HG02852 (cell line): ENCODE measurements at regions not wholly inside any gene's neighbourhood (a gene's known extent, or its start where the extent isn't known, plus 50 kb on each side); places are given as distances from the start of the nearest gene placed in this dataset.
A peak's percentile ranks its signal among the peaks of the same experiment; 100 is the strongest.

Experiments
- ATAC-seq: cut with Tn5 transposase; IDR thresholded peaks from one replicate; pipeline ENCODE4 v1.9.1; 2021; ENCODE audit warnings: mild to moderate bottlenecking, moderate library complexity; ENCODE audit not compliant: unreplicated experiment

- ATAC-seq = no peak
Measured at GRCh38 chr11:109795234-109795633, 298.0 kb upstream of the ZC3H12C start.

GRCh38 chr11:109796253-109796652 lies 296.9 kb upstream of the ZC3H12C start:
- no peak for ATAC-seq

GRCh38 chr11:109798521-109798920 lies 294.7 kb upstream of the ZC3H12C start:
- no peak for ATAC-seq

DNA sequence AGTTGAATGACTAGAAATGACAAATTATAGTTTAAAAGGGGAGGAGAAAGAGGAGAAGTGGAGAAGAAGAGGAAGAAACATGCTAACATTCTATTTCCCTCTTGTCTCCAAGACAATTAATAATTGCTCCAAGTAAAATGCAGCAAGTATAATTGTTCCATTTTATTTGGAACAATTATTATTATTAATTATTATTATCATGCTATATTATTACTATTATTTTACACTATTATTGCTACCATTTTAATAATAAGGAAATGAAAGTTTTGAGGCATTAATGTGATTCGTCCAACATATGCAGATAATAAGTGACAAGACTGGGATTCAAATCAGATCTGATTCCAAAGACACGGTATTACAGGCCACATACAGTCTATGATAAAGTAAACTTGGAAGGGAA lies 293.6 kb upstream of the ZC3H12C start:
- no peak for ATAC-seq

DNA sequence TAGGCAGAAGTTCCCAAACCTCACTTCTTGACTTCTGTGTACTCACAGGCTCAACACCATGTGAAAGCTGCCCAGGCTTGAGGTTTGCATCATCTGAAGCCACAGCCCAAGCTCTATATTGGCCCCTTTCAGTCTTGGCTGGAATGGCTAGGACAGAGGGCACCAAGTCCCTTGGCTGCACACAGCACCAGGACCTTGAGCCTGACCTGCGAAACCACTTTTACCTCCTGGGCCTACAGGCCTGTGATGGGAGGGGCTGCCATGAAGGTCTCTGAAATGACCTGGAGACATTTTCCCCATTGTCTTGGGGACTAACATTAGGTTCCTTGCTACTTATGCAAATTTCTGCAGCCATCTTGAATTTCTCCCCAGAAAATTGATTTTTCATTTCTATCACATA lies 288.3 kb upstream of the ZC3H12C start:
- ATAC-seq = no peak

- no peak for ATAC-seq
Measured at GRCh38 chr11:109806205-109806604, 287.0 kb upstream of the ZC3H12C start.

DNA sequence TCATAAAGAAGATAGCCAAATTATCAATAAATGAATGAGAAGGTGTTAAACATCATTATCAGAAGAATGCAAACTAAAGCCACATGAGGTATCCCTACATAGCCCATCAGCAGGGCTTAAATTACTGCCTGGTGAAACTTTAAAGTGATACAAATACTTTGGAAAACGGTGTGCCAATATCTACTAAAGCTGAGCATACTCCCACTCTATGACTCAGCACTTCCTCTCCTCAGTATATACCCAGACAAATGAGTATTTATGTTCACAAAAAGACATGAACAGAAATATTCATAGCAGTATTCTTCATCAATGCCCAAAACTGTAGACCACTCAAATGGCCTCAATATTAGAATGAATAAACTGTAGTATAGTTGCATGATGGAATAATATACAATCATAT lies 284.6 kb upstream of the ZC3H12C start:
- ATAC-seq = no peak

DNA sequence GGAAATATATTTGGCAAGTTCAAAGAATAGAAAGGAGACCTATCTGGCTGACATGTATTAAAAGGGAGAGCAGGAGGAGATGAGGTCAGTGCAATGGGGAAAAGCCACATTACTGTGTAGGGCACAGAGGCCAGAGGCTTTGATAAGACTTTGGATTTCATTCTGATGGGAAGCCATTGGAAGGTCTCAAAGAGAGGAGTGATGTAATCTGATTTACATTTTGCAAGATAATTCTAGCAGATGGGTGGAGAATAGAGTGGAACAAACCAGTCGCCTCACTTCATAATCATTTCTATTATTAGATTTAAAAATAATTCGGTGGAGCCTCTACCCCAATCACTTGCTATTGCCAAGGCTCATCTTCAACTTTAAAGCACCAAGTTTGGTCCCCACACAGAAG lies 278.4 kb upstream of the ZC3H12C start:
- no peak for ATAC-seq

DNA sequence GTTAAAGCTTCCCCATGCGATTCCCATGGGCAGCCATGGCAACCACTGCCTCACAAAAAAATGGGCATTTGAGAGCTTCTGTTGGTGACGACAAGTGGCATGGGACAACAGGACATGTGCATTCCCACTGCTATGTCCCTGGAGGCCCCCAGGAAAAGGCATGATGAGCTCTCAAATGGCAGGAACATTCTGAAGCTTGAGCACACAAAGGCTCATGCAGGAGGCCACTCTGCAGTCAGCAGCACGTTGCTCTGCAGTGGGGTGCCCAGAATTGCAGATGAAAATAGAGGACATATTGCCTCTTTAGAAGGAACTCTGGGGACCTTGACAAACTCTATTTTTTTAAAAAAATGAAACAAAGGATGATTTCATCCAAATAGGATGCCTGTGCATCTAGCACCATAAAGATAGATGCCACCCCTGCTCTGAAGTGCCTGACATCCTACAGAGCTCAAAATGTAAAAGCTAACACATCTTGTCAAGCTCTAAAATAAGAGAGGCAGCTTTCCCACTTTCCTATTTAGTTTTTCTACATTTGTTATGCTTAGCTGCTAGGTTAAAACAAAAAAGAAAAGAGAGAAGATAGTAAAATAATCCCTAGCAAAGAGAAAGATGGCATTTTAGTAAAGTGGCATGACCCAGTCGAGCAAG lies 277.6 kb upstream of the ZC3H12C start:
- ATAC-seq = no peak

DNA sequence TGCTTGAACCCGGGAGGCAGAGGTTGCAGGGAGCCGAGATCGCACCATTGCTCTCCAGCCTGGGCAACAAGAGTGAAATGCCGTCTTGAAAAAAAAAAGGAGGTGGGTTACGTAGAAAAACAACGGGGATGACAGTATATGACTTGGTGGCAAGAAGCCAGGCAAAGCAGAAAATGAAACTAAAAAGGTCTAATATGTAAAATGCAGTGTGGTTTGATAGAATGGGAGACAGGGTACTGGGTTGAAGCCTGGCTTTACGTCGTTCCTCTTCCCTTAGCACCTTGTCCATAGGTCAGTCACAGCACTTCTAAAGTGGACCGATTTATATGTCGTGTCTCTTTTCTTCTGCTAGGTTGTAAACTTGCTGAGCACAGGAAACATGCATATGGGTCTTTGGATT lies 274.9 kb upstream of the ZC3H12C start:
- no peak for ATAC-seq

- ATAC-seq = no peak
Measured at GRCh38 chr11:109819410-109819809, 273.8 kb upstream of the ZC3H12C start.

- no peak for ATAC-seq
Measured at GRCh38 chr11:109821511-109821910, 271.7 kb upstream of the ZC3H12C start.

- ATAC-seq = no peak
Measured at GRCh38 chr11:109822436-109823102, 270.6 kb upstream of the ZC3H12C start.

DNA sequence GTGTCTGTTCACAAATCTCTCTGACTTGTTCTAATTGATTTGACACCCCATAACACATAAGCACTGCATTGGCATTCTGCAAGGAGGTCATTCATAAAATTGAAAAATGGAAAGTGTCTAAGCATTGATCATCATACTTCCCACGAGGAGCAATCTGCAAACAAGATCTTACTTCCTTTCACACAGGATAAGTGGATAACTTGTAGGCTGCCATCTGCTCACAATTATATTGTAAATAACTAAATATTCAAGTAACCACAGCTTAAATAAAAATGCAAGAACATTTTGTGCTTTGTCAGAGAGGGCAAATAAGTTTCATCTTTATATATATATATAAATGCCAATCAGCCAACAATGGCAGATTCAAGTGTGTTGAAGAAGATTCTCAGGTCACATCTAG lies 264.8 kb upstream of the ZC3H12C start:
- no peak for ATAC-seq

DNA sequence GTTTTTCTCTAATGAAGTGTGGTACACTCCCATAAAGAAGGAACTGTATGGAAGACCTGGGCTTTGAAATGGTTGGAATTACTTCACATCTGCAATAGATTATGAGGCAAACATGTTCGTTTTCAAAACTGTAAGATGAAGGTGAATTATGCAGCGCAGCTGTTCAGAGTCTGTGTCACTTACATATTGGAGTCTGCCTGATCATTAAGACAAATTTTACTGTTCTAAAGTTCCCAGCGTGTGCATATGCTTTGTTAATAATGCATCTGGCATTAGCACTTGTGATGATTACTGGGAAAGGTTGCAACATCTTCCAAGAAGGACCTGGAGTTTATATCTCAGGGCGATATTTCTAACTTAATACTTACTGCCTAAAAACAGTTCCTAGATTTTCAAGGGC lies 255.2 kb upstream of the ZC3H12C start:
- ATAC-seq = no peak

GRCh38 chr11:109845437-109845836 lies 247.8 kb upstream of the ZC3H12C start:
- no peak for ATAC-seq

- no peak for ATAC-seq
Measured at GRCh38 chr11:109847621-109848020, 245.6 kb upstream of the ZC3H12C start.

GRCh38 chr11:109849051-109849450 lies 244.1 kb upstream of the ZC3H12C start:
- ATAC-seq = no peak

GRCh38 chr11:109849946-109850345 lies 243.2 kb upstream of the ZC3H12C start:
- ATAC-seq = no peak

GRCh38 chr11:109851780-109852390 lies 241.3 kb upstream of the ZC3H12C start:
- no peak for ATAC-seq

GRCh38 chr11:109853156-109853776 lies 239.9 kb upstream of the ZC3H12C start:
- ATAC-seq = peak; percentile 87

GRCh38 chr11:109854731-109855130 lies 238.5 kb upstream of the ZC3H12C start:
- no peak for ATAC-seq
